Kidney (tissue), 13 donors: ENCODE measurements at regions not wholly inside any gene's neighbourhood (a gene's known extent, or its start where the extent isn't known, plus 50 kb on each side); places are given as distances from the start of the nearest gene placed in this dataset.

Experiments
- DNase-seq, 5 donors: peaks; one replicate each; pipeline ENCODE4 v3.0.0-alpha.2; 2013 to 2020
- FAIRE-seq: peaks from 2 replicates; lab custom pipeline; 2012; peaks lifted over from hg19 to GRCh38; lab: Jason Lieb, UNC
- H3K27ac ChIP-seq, 2 donors: one replicate each; pipeline ENCODE4 v1.7.0; 2013; ENCODE audit warnings: low read depth in 2 of 2, low read length in 2 of 2, inconsistent platforms in 1 of 2
- H3K27me3 ChIP-seq: one replicate; pipeline ENCODE4 v1.7.1; 2013; ENCODE audit warnings: low read length, inconsistent platforms; ENCODE audit not compliant: control insufficient read depth, insufficient read depth
- H3K36me3 ChIP-seq, 3 donors: one replicate each; pipeline versions ENCODE4 v1.7.0 to v1.7.1; 2013; ENCODE audit warnings: low read length in 3 of 3, control low read depth in 1 of 3, inconsistent platforms in 1 of 3; ENCODE audit not compliant: insufficient read depth in 3 of 3, control insufficient read depth in 2 of 3
- H3K4me1 ChIP-seq, 3 donors: one replicate each; pipeline versions ENCODE4 v1.7.0 to v1.7.1; 2013; ENCODE audit warnings: low read length in 3 of 3, inconsistent platforms in 1 of 3, low read depth in 1 of 3; ENCODE audit not compliant: control insufficient read depth in 2 of 3, insufficient read depth in 2 of 3
- H3K4me3 ChIP-seq, 3 donors: one replicate each; pipeline versions ENCODE4 v1.7.0 to v1.8.1; 2013; ENCODE audit warnings: low read length in 3 of 3, control low read depth in 1 of 3, inconsistent platforms in 1 of 3
- H3K9ac ChIP-seq, 3 donors: one replicate each; pipeline versions ENCODE4 v1.7.0 to v1.7.1; 2013; ENCODE audit warnings: low read length in 3 of 3, control low read depth in 1 of 3, inconsistent platforms in 1 of 3
- H3K9me3 ChIP-seq, 3 donors: one replicate each; pipeline versions ENCODE4 v1.7.0 to v1.7.1; 2013; ENCODE audit warnings: low read length in 3 of 3, control low read depth in 1 of 3, inconsistent platforms in 1 of 3; ENCODE audit not compliant: control insufficient read depth in 2 of 3, insufficient read depth in 1 of 3
- CTCF ChIP-seq: IDR thresholded peaks from 3 replicates; pipeline ENCODE4 v1.5.1; 2012; ENCODE audit warnings: mild to moderate bottlenecking, moderate library complexity, borderline replicate concordance; ENCODE audit not compliant: insufficient read depth; ENCODE audit errors: extremely low read depth
- intact Hi-C: fragments of 100-400 bp; cut with DNase I; formaldehyde crosslinking; loops from one replicate; pipeline ENCODE4 v1.11.1; 2022
- donor health status: control.
- donor health status: control.
- donor health status: control.
- donor health status: control.
- donor health status: control.
- donor health status: DM: yes; HTN: yes; CAD: no.
- donor health status: Normal renal cell carcinoma (clear cell type).

- Histone ChIP-seq H3K9me3 (no peaks in the 10 kb centered on the region), H3K4me3 (no peak overlapping the region), H3K4me1 (no peaks in the 10 kb centered on the region), H3K27ac (no peak overlapping the region), H3K36me3 (no peaks in the 10 kb centered on the region), H3K9ac (no peak overlapping the region), H3K27me3 (no peaks in the 10 kb centered on the region)
- DNase-seq (no peak), FAIRE-seq (no peak)
- intact Hi-C loops, result no loop called here
- no peak for TF ChIP-seq CTCF
Measured at GRCh38 chr3:154753101-154753500, 323.1 kb upstream of the GPR149 start.

GRCh38 chr3:154749514-154749913 lies 319.5 kb upstream of the GPR149 start:
- no peaks in the 10 kb centered on the region for H3K9me3 ChIP-seq
- no peaks in the 10 kb centered on the region for H3K4me1 ChIP-seq
- H3K9ac ChIP-seq, result no peak overlapping the region
- FAIRE-seq (no peak), DNase-seq (no peak)
- H3K27me3 ChIP-seq, result no peaks in the 10 kb centered on the region
- intact Hi-C loops, result no loop called here
- H3K4me3 ChIP-seq, result no peak overlapping the region
- no peak for TF ChIP-seq CTCF
- no peak overlapping the region for H3K27ac ChIP-seq
- no peaks in the 10 kb centered on the region for H3K36me3 ChIP-seq

GRCh38 chr3:154745929-154746328 lies 315.9 kb upstream of the GPR149 start:
- FAIRE-seq (no peak), DNase-seq (no peak)
- Histone ChIP-seq H3K27ac (no peak overlapping the region), H3K9ac (no peak overlapping the region), H3K4me3 (no peak overlapping the region), H3K36me3 (no peaks in the 10 kb centered on the region), H3K4me1 (no peaks in the 10 kb centered on the region), H3K27me3 (no peaks in the 10 kb centered on the region), H3K9me3 (no peaks in the 10 kb centered on the region)
- no peak for TF ChIP-seq CTCF
- intact Hi-C loops, result no loop called here

- no peaks in the 10 kb centered on the region for H3K36me3 ChIP-seq
- no peak for FAIRE-seq
- no peak for TF ChIP-seq CTCF
- H3K27me3 ChIP-seq, result no peaks in the 10 kb centered on the region
- H3K9ac ChIP-seq, result no peak overlapping the region
- H3K4me3 ChIP-seq, result no peak overlapping the region
- no peaks in the 10 kb centered on the region for H3K9me3 ChIP-seq
- intact Hi-C loops, result no loop called here
- no peak for DNase-seq
- H3K27ac ChIP-seq, result no peak overlapping the region
- H3K4me1 ChIP-seq, result no peaks in the 10 kb centered on the region
Measured at GRCh38 chr3:154745122-154745521, 315.1 kb upstream of the GPR149 start.
